K562 (cell line): ENCODE measurements at regions not wholly inside any gene's neighbourhood (a gene's known extent, or its start where the extent isn't known, plus 50 kb on each side); places are given as distances from the start of the nearest gene placed in this dataset.

Source experiments
- ATAC-seq: fragments of 200-7000 bp; cut with Tn5 transposase; 3 replicates; pipeline ENCODE4 v1.9.1; 2020; ENCODE audit warnings: moderate library complexity
- BruUV-seq: library from RNA; stranded (reverse); fragments of 400-500 nt; replicated peaks from 2 replicates; lab custom pipeline; 2021; lab: Mats Ljungman, UMichigan
- CTCF ChIA-PET: fragments of 300-600 bp; formaldehyde crosslinking; extraction: SDS; loops from one replicate; lab custom pipeline; 2021; ENCODE audit warnings: low intra/inter-chr PET ratio; lab: Yijun Ruan, JAX
- POLR2A ChIA-PET: fragments of 300-600, 350-650 bp; sonication (Branson Sonifier 250); formaldehyde crosslinking; extraction: SDS; loops from one replicate; lab custom pipeline; 2021; ENCODE audit warnings: antibody characterized with exemption, inconsistent platforms; lab: Yijun Ruan, JAX
- DNase-seq, 4 experiments: peaks; one replicate each; pipeline versions ENCODE4 v3.0.0 to v3.0.0-alpha.2; 2011 to 2018; ENCODE audit warnings: low spot score in 3 of 4, mixed read lengths in 3 of 4; ENCODE audit errors: extremely low read depth in 1 of 4
- FAIRE-seq: peaks from 2 replicates; lab custom pipeline; 2011; peaks lifted over from hg19 to GRCh38; lab: Jason Lieb, UNC
- H2AFZ ChIP-seq: 2 replicates; pipeline ENCODE4 v1.6.0; 2011; ENCODE audit warnings: low read depth, low read length, control low read depth, inconsistent platforms
- H3K27ac ChIP-seq: fragments of 200-600 bp; 3 replicates; pipeline ENCODE4 v1.8.0; 2011; ENCODE audit warnings: low read depth, mild to moderate bottlenecking, control low read depth, inconsistent platforms, low read length, moderate library complexity, mixed read lengths; ENCODE audit errors: extremely low read depth
- H3K27me3 ChIP-seq, 2 experiments: fragments of 300-600 bp in 1 of 2; 2 replicates in 1 of 2; 3 replicates in 1 of 2; pipeline versions ENCODE4 v1.6.0 to v1.8.0; 2011; ENCODE audit warnings: inconsistent platforms in 2 of 2, low read length in 2 of 2, mild to moderate bottlenecking in 1 of 2, mixed read lengths in 1 of 2, moderate library complexity in 1 of 2; ENCODE audit not compliant: control insufficient read depth in 2 of 2, insufficient read depth in 2 of 2
- H3K36me3 ChIP-seq: fragments of 300-600 bp; 3 replicates; pipeline ENCODE4 v1.8.0; 2011; ENCODE audit warnings: mild to moderate bottlenecking, low read length, inconsistent platforms; ENCODE audit not compliant: control insufficient read depth, insufficient read depth
- H3K4me1 ChIP-seq, 2 experiments: fragments of 200-600 bp in 1 of 2; replicated peaks in 1 of 2; 2 replicates in 1 of 2; 3 replicates in 1 of 2; pipeline versions ENCODE4 v1.5.1 to v1.8.0; 2011; ENCODE audit warnings: inconsistent platforms in 2 of 2, low read length in 2 of 2, mild to moderate bottlenecking in 1 of 2, mixed read lengths in 1 of 2, moderate library complexity in 1 of 2; ENCODE audit not compliant: control insufficient read depth in 2 of 2, insufficient read depth in 2 of 2
- H3K4me2 ChIP-seq: 2 replicates; pipeline ENCODE4 v1.6.1; 2011; ENCODE audit warnings: low read length, control low read depth, inconsistent platforms, mixed read lengths; ENCODE audit not compliant: insufficient read depth
- H3K4me3 ChIP-seq: fragments of 200-600 bp; sonication (generic), shearing (Covaris generic); 2 replicates; pipeline ENCODE4 v1.5.1; 2016; ENCODE audit warnings: control low read depth, inconsistent platforms
- H3K79me2 ChIP-seq: fragments of 200-600 bp; 3 replicates; pipeline ENCODE4 v1.8.0; 2011; ENCODE audit warnings: low read length, inconsistent platforms; ENCODE audit not compliant: control insufficient read depth, insufficient read depth
- H3K9ac ChIP-seq, 2 experiments: 2 replicates each; pipeline versions ENCODE4 v1.6.0 to v1.6.1; 2011; ENCODE audit warnings: low read depth in 2 of 2, low read length in 2 of 2, control low read depth in 1 of 2, inconsistent platforms in 1 of 2, mild to moderate bottlenecking in 1 of 2, mixed read lengths in 1 of 2; ENCODE audit not compliant: insufficient read depth in 1 of 2
- H3K9me1 ChIP-seq: one replicate; pipeline ENCODE4 v1.6.0; 2011; ENCODE audit warnings: inconsistent platforms, mild to moderate bottlenecking, low read length, moderate library complexity; ENCODE audit not compliant: control insufficient read depth, insufficient read depth
- H3K9me3 ChIP-seq: replicated peaks from 2 replicates; pipeline ENCODE4 v1.5.1; 2011; ENCODE audit warnings: low read depth, low read length, inconsistent platforms; ENCODE audit not compliant: control insufficient read depth, insufficient read depth
- H4K20me1 ChIP-seq: replicated peaks from 2 replicates; pipeline ENCODE4 v1.6.1; 2011; ENCODE audit warnings: low read length, inconsistent platforms, mixed read lengths; ENCODE audit not compliant: control insufficient read depth, insufficient read depth
- CAMTA2 ChIP-seq: fragments of 250-450 bp; sonication (Bioruptor Pico); conservative IDR thresholded peaks from 2 replicates; pipeline ENCODE4 v1.5.1; 2022
- DIDO1 ChIP-seq: fragments of 450-650 bp; IDR thresholded peaks from 2 replicates; pipeline ENCODE4 v1.6.1; 2016; ENCODE audit warnings: low read depth, missing biosample characterization, missing genetic modification characterization
- EHMT2 ChIP-seq: fragments of 450-650 bp; IDR thresholded peaks from 2 replicates; pipeline ENCODE4 v1.6.1; 2018; ENCODE audit warnings: antibody characterized with exemption
- ETS2 ChIP-seq: IDR thresholded peaks from 2 replicates; pipeline ENCODE4 v1.6.1; 2016; ENCODE audit warnings: borderline replicate concordance, missing genetic modification characterization, mild to moderate bottlenecking, moderate library complexity, missing compliant biosample characterization; ENCODE audit not compliant: poor library complexity, severe bottlenecking
- ETV1 ChIP-seq: fragments of 450-650 bp; conservative IDR thresholded peaks from 2 replicates; pipeline ENCODE4 v1.6.1; 2016; ENCODE audit warnings: missing genetic modification characterization, control low read depth, low read depth, missing compliant biosample characterization
- HEY1 ChIP-seq: fragments of 250-450 bp; sonication (Bioruptor Pico); IDR thresholded peaks from 2 replicates; pipeline ENCODE4 v1.5.0; 2020; ENCODE audit warnings: mild to moderate bottlenecking, moderate library complexity, borderline replicate concordance
- HSF4 ChIP-seq: fragments of 250-450 bp; sonication (Bioruptor Pico); IDR thresholded peaks from 2 replicates; pipeline ENCODE4 v2.1.2; 2022; ENCODE audit warnings: mild to moderate bottlenecking, moderate library complexity, borderline replicate concordance
- IFI16 ChIP-seq: fragments of 250-450 bp; sonication (Bioruptor Pico); IDR thresholded peaks from 2 replicates; pipeline ENCODE4 v2.1.2; 2022; ENCODE audit warnings: mild to moderate bottlenecking, inconsistent platforms
- KLF1 ChIP-seq: fragments of 450-650 bp; IDR thresholded peaks from 2 replicates; pipeline ENCODE4 v1.6.1; 2016; ENCODE audit warnings: missing genetic modification characterization, missing compliant biosample characterization
- KLF13 ChIP-seq: fragments of 450-650 bp; IDR thresholded peaks from 2 replicates; pipeline ENCODE4 v1.6.1; 2016; ENCODE audit warnings: missing genetic modification characterization, low read depth, mild to moderate bottlenecking, missing compliant biosample characterization, moderate library complexity, borderline replicate concordance
- LEF1 ChIP-seq: fragments of 450-650 bp; IDR thresholded peaks from 2 replicates; pipeline ENCODE4 v1.6.1; 2016; ENCODE audit warnings: mild to moderate bottlenecking
- MTA3 ChIP-seq: fragments of 450-650 bp; formaldehyde crosslinking; IDR thresholded peaks from 2 replicates; pipeline ENCODE4 v1.6.1; 2017; ENCODE audit warnings: mild to moderate bottlenecking, borderline replicate concordance
- PKNOX1 ChIP-seq: fragments of 450-650 bp; IDR thresholded peaks from 2 replicates; pipeline ENCODE4 v1.6.1; 2016
- SMARCC2 ChIP-seq: fragments of 450-650 bp; IDR thresholded peaks from 2 replicates; pipeline ENCODE4 v1.6.1; 2017; ENCODE audit warnings: antibody characterized with exemption, moderate library complexity, mild to moderate bottlenecking, low read depth
- SNIP1 ChIP-seq: fragments of 450-650 bp; IDR thresholded peaks from 2 replicates; pipeline ENCODE4 v1.7.1; 2017; ENCODE audit warnings: low read depth, mild to moderate bottlenecking
- TAF7 ChIP-seq: fragments of 450-650 bp; IDR thresholded peaks from 2 replicates; pipeline ENCODE4 v1.6.1; 2016; ENCODE audit warnings: missing genetic modification characterization, missing compliant biosample characterization
- ZMIZ1 ChIP-seq, 2 experiments: fragments of 150-350 bp in 1 of 2; IDR thresholded peaks; 2 replicates each; pipeline ENCODE4 v1.6.1; 2012 to 2016; ENCODE audit warnings: low read depth in 2 of 2, low read length in 2 of 2, mild to moderate bottlenecking in 1 of 2, moderate library complexity in 1 of 2
- ZNF41 ChIP-seq: fragments of 250-450 bp; sonication (Bioruptor Pico); conservative IDR thresholded peaks from 2 replicates; pipeline ENCODE4 v1.4.0; 2020; ENCODE audit warnings: mild to moderate bottlenecking
- WGBS: fragments of 100-300 bp; shearing (Covaris generic); methylation state at CpG from one replicate; pipeline ENCODE4 v1.1.6; 2016; ENCODE audit warnings: low coverage, mixed read lengths; ENCODE audit not compliant: insufficient coverage; ENCODE audit errors: missing lambda C conversion rate; 5-methylcytosine and 5-hydroxymethylcytosine counted together
- in situ Hi-C: fragments of 300-500 bp; cut with MboI; formaldehyde crosslinking; loops from 4 replicates; pipeline ENCODE4 v1.15.0; 2018; ENCODE audit warnings: inconsistent platforms, mixed read lengths
- intact Hi-C: fragments of 100-400 bp; cut with micrococcal nuclease; formaldehyde crosslinking; loops from 2 replicates; pipeline ENCODE4 v1.14.2; 2022

DNA sequence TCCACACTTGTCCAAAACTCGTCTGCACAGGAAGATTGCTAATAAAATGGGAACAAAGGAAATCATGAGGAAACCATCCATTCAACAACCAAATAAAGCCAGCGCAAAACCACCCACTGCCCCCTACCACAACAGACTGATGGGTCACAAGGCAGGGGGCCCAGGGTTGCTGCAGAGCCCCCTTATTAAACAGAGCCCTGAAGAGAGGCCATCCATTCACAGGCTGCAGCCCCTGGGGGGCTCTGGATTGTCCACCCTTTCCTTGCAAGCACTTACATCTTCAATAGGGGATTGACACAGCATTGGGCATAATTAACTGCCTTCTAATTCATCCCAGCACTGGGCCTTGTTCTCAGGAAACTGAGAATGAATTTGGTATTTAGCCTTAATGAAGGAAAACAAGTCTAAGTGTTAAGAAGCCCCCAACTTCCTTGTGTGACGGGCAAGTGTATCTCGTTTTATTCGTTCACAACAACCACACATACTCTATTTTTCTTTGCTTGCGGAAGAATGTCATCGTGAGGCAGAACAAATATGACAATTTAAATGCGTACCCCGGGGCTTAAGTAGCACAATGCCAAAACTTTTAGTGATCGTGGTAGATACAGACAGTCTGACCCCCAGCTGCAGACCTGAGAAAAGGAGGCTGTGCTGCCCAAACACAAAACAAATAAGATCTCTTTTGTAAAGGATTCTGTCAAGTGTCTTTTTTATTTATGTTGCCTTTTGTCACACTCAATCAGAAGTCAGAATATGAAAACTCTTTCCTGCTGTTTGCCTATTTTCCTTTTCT, 144.0 kb downstream of the SEMA6D start (continued):
- no peak for TF ChIP-seq HSF4 (CRISPR knock-in tag)
- TF ChIP-seq IFI16 (CRISPR knock-in tag) = no peak

DNA sequence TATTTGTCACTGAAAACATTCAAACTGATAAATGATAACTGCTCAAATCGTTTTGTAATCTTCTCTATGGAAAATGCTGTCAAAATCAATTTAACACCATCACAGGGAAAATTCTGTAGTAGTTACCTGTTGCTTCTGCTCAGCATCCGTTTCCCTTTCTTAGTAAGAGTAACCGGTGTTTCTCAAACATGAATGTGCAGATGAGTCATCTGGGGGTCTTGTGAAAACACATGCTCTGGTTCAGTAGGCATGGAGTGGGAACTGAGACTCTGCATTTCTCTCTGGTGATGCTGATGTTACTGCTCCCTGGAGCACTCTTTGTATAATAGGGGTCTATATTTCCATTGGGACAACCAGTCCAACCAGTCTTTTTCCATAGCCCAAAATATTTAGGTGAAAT, 145.1 kb downstream of the SEMA6D start:
- Histone ChIP-seq H3K36me3 (no peaks in the 10 kb centered on the region), H3K9ac (no peak overlapping the region), H3K79me2 (no peaks in the 10 kb centered on the region), H3K9me1 (no peaks in the 10 kb centered on the region), H3K4me1 (no peaks in the 10 kb centered on the region), H3K9me3 (no peaks in the 10 kb centered on the region; the same call in 1 of the 2 replicates), H3K4me3 (no peak overlapping the region), H3K4me2 (no peak overlapping the region), H3K27me3 (no peaks in the 10 kb centered on the region), H4K20me1 (no peaks in the 10 kb centered on the region), H2AFZ (no peak overlapping the region), H3K27ac (no peak overlapping the region)
- POLR2A ChIA-PET = no interaction called here
- intact Hi-C loops = no loop called here
- ATAC-seq (no peak), DNase-seq (no peak), FAIRE-seq (no peak)
- in situ Hi-C loops = no loop called here
- WGBS = 0% methylated on average over 3 of the region's 3 CpGs
- CTCF ChIA-PET = no interaction called here
- no TSS peak for BruUV-seq
- TF ChIP-seq CAMTA2 (CRISPR knock-in tag) = no peak
- no peak for TF ChIP-seq HEY1 (CRISPR knock-in tag)
- no peak for TF ChIP-seq TAF7 (tag)
- TF ChIP-seq SMARCC2 = no peak
- TF ChIP-seq MTA3 = no peak
- TF ChIP-seq DIDO1 (tag) = no peak
- no peak for TF ChIP-seq ETS2
- no peak for TF ChIP-seq KLF13
- TF ChIP-seq LEF1 = no peak
- TF ChIP-seq ETV1 (tag) = no peak
- TF ChIP-seq ZMIZ1 (IDR thresholded peaks at IDR 0.05; ENCODE audit: low read depth in 2 of 2, low read length in 2 of 2) = no peak
- TF ChIP-seq ZNF41 = no peak
- TF ChIP-seq SNIP1 = no peak
- no peak for TF ChIP-seq KLF1 (tag)
- no peak for TF ChIP-seq PKNOX1
- no peak for TF ChIP-seq EHMT2
